ENCODE measurements at regions not wholly inside any gene's neighbourhood (a gene's known extent, or its start where the extent isn't known, plus 50 kb on each side); places are given as distances from the start of the nearest gene placed in this dataset.

DNA sequence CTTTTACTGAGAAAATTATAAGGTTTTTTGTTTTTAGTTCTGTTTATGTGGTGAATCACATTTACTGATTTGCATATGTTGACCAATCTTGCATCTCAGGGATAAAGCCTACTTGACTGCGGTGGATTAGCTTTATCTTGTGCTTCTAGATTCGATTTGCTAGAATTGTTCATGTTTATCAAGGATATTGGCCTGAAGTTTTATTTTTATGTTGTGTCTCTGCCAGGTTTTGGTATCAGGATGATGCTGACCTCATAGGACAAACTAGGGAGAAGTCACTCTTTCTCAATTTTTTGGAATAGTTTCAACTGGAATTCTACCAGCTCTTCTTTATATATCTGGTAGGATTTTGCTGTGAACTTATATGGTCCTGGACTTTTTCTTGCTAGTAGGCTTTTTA is 504.8 kb downstream of the ETS1 start:
- TF ChIP-seq CTCF (IDR thresholded peaks at IDR 0.05; ENCODE audit: insufficient read depth, low read length, severe bottlenecking), result no peak
- Histone ChIP-seq H3K27me3 (ENCODE audit: control insufficient read depth, insufficient read depth, low read length) (no peaks in the 10 kb centered on the region), H3K36me3 (ENCODE audit: control insufficient read depth, insufficient read depth, low read length) (no peaks in the 10 kb centered on the region), H3K4me3 (ENCODE audit: low read depth, low read length) (no peak overlapping the region)
- DNase-seq (ENCODE audit: low read depth) (no peak), FAIRE-seq (no peak)

DNA sequence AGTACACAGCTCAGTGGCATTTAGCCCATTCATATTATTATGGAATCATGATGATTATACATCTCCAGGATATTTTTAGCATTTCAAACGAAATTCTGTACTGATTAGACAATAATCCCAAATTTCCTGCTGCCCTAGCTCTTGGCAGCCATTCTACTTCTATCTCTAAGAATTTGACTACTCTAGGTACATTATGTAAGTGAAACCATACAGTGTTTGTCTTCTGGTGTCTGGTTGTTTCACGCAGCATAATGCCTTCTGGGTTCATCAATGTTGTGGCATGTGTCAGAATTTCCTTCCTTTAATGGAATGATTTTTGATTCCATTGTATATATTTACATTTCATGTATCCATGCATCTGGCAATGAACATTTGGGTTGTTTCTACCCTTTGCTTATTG is 517.7 kb downstream of the ETS1 start:
- FAIRE-seq (no peak), DNase-seq (ENCODE audit: low read depth) (no peak)
- Histone ChIP-seq H3K4me3 (ENCODE audit: low read depth, low read length) (no peak overlapping the region), H3K27me3 (ENCODE audit: control insufficient read depth, insufficient read depth, low read length) (no peaks in the 10 kb centered on the region), H3K36me3 (ENCODE audit: control insufficient read depth, insufficient read depth, low read length) (no peaks in the 10 kb centered on the region)
- TF ChIP-seq CTCF (IDR thresholded peaks at IDR 0.05; ENCODE audit: insufficient read depth, low read length, severe bottlenecking), result no peak

DNA sequence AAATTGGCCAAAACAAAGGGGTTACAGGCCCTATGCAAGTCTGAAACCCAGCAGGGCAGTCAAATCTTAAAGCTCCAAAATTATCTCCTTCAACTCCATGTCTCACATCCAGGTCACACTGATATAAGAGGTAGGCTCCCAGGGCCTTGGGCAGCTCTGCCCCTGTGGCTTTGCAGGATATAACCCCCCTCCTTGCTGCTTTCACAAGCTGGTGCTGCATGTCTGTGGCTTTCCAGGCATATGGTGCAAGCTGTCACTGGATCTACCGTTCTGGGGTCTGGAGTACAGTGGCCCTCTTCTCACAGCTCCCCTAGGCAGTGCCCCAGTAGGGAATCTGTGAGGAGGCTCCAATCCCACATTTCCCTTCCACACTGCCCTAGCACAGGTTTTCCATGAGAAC is 519.6 kb downstream of the ETS1 start:
- FAIRE-seq (no peak), DNase-seq (ENCODE audit: low read depth) (no peak)
- Histone ChIP-seq H3K36me3 (ENCODE audit: control insufficient read depth, insufficient read depth, low read length) (no peaks in the 10 kb centered on the region), H3K4me3 (ENCODE audit: low read depth, low read length) (no peak overlapping the region), H3K27me3 (ENCODE audit: control insufficient read depth, insufficient read depth, low read length) (no peaks in the 10 kb centered on the region)
- no peak for TF ChIP-seq CTCF (IDR thresholded peaks at IDR 0.05; ENCODE audit: insufficient read depth, low read length, severe bottlenecking)

DNA sequence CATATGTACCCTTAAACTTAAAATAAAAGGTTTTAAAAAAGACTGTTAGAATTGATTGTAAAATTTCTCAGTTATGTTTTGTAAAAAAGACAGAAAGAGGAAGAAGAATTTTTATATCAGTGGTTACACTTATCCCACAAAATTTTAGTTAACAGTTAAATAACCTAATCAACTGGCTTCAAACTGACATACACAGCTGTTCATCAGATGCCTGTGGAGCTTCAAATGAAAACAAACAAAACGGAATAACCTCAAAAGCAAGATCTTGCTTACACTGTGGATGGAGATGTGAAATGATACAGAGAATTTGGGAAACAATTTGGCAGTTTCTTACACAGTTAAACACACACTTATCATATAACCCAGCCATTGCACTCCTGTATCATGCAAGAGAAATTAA is 521.0 kb downstream of the ETS1 start:
- no peaks in the 10 kb centered on the region for H3K36me3 ChIP-seq (ENCODE audit: control insufficient read depth, insufficient read depth, low read length)
- H3K4me3 ChIP-seq (ENCODE audit: low read depth, low read length), result no peak overlapping the region
- no peak for FAIRE-seq
- no peak for TF ChIP-seq CTCF (IDR thresholded peaks at IDR 0.05; ENCODE audit: insufficient read depth, low read length, severe bottlenecking)
- no peaks in the 10 kb centered on the region for H3K27me3 ChIP-seq (ENCODE audit: control insufficient read depth, insufficient read depth, low read length)
- DNase-seq (ENCODE audit: low read depth), result no peak

DNA sequence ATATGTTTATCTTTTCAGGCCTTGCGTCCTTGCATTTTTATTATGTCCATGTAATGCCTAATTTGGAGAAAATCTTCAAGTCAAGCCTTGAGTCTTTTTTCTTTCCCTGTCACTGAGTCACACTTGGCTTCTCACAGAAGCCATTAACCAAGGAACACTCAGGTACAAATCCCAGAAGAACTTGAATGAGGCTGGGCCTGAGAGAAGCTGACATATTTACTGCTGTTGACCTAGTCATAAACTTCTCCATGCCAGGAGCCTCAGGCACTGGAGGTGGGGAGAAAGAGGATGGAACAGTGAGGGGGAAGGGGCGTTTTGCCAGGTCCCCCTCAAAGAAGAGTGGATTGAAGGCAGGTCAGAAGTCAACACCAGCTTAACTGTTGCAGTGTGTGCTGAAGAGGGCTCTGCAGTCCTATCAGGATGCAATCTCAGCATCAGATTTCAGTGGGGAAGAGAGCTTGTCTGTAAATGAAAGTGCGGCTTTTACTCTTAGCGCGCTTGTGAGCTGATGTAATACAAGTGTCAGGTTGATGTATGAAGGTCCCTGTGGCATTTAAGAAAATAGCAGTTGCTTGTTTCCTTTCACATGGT is 526.0 kb downstream of the ETS1 start:
- peak; percentile 23 for DNase-seq (ENCODE audit: low read depth)
- TF ChIP-seq CTCF (IDR thresholded peaks at IDR 0.05; ENCODE audit: insufficient read depth, low read length, severe bottlenecking), result no peak
- no peak overlapping the region for H3K4me3 ChIP-seq (ENCODE audit: low read depth, low read length)
- no peaks in the 10 kb centered on the region for H3K27me3 ChIP-seq (ENCODE audit: control insufficient read depth, insufficient read depth, low read length)
- H3K36me3 ChIP-seq (ENCODE audit: control insufficient read depth, insufficient read depth, low read length), result no peaks in the 10 kb centered on the region
- no peak for FAIRE-seq

- H3K4me3 ChIP-seq (ENCODE audit: low read depth, low read length), result no peak overlapping the region
- FAIRE-seq, result peak; percentile 70
- TF ChIP-seq CTCF (IDR thresholded peaks at IDR 0.05; ENCODE audit: insufficient read depth, low read length, severe bottlenecking), result no peak
- DNase-seq (ENCODE audit: low read depth), result peak; percentile 67
- H3K36me3 ChIP-seq (ENCODE audit: control insufficient read depth, insufficient read depth, low read length), result no peaks in the 10 kb centered on the region
- no peaks in the 10 kb centered on the region for H3K27me3 ChIP-seq (ENCODE audit: control insufficient read depth, insufficient read depth, low read length)
Measured at GRCh38 chr11:128058580-128059208, 528.7 kb downstream of the ETS1 start.

Measured in bronchial epithelial cell (primary cell).